Breast epithelium (tissue), 3 donors: ENCODE measurements at regions not wholly inside any gene's neighbourhood (a gene's known extent, or its start where the extent isn't known, plus 50 kb on each side); places are given as distances from the start of the nearest gene placed in this dataset.

Experiments
- CTCF ChIP-seq, 3 donors: fragments of 450-650 bp; IDR thresholded peaks; one replicate each; pipeline ENCODE4 v1.5.1; 2016 to 2017; ENCODE audit warnings: antibody characterized with exemption in 3 of 3, mild to moderate bottlenecking in 3 of 3, moderate library complexity in 3 of 3
- POLR2A ChIP-seq: fragments of 450-650 bp; IDR thresholded peaks from one replicate; pipeline ENCODE4 v1.6.1; 2016; ENCODE audit warnings: antibody characterized with exemption, mild to moderate bottlenecking, moderate library complexity
- POLR2AphosphoS5 ChIP-seq, 3 donors: sonication (generic); formaldehyde crosslinking; IDR thresholded peaks; one replicate each; pipeline ENCODE4 v1.6.1; 2017; ENCODE audit warnings: antibody characterized with exemption in 3 of 3

- no peak for TF ChIP-seq POLR2AphosphoS5 (IDR thresholded peaks at IDR 0.05)
- TF ChIP-seq CTCF (IDR thresholded peaks at IDR 0.05): no peak
- TF ChIP-seq POLR2A: no peak
Observed at GRCh38 chr6:23655525-23655924, 470.5 kb upstream of the NRSN1 start.
